Stimulated activated memory B cell treated with anti-CD40 and anti-IgM and Interleukin-4, amounts not matched to agents 10 μg/mL and 1 μg/mL and 100 μg/mL, for 72 hours (primary cell): ENCODE measurements at regions not wholly inside any gene's neighbourhood (a gene's known extent, or its start where the extent isn't known, plus 50 kb on each side); places are given as distances from the start of the nearest gene placed in this dataset.

Source experiments
- ATAC-seq: fragments of 150-1000 bp; cut with Tn5 transposase; 2 replicates; pipeline ENCODE4 v1.10.0; 2021
- H3K27ac Mint-ChIP-seq: one replicate; pipeline ENCODE4 v1.8.0; 2022; ENCODE audit warnings: mild to moderate bottlenecking, mixed read lengths
- H3K27me3 Mint-ChIP-seq: one replicate; pipeline ENCODE4 v1.8.0; 2022; ENCODE audit warnings: mixed read lengths
- H3K36me3 Mint-ChIP-seq: one replicate; pipeline ENCODE4 v1.8.0; 2022; ENCODE audit warnings: mixed read lengths
- H3K4me1 Mint-ChIP-seq: one replicate; pipeline ENCODE4 v1.8.0; 2022; ENCODE audit warnings: mixed read lengths
- H3K4me3 Mint-ChIP-seq: one replicate; pipeline ENCODE4 v1.8.0; 2022; ENCODE audit warnings: mild to moderate bottlenecking, moderate library complexity, mixed read lengths
- H3K9me3 Mint-ChIP-seq: one replicate; pipeline ENCODE4 v1.8.0; 2022; ENCODE audit warnings: mixed read lengths

DNA sequence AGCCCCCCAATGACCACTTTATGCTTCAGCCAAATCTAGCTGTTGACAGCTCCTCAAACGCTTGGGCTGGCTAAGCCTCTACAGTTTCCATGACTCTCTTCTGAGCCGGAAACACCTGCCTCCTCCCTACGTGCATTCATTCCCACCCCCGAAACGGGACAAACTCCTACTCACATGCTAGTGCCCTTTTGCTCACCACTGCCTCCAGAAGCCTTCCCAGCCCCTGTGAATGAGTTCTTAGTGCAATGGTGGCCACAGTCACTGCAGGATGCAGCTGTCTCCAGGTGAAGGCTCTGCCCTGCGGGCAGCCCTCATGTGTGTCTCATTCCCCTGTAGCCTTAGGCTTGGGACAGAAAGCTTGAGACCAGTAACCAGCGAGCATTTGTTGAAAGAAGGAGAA is 68.8 kb upstream of the DAB2IP start:
- peaks cover 67% of the 10 kb centered on the region for H3K27me3 Mint-ChIP-seq
- no peaks in the 10 kb centered on the region for H3K36me3 Mint-ChIP-seq
- no peak overlapping the region for H3K4me3 Mint-ChIP-seq
- H3K9me3 Mint-ChIP-seq: no peaks in the 10 kb centered on the region
- H3K4me1 Mint-ChIP-seq: no peaks in the 10 kb centered on the region
- ATAC-seq: no peak
- no peak overlapping the region for H3K27ac Mint-ChIP-seq

DNA sequence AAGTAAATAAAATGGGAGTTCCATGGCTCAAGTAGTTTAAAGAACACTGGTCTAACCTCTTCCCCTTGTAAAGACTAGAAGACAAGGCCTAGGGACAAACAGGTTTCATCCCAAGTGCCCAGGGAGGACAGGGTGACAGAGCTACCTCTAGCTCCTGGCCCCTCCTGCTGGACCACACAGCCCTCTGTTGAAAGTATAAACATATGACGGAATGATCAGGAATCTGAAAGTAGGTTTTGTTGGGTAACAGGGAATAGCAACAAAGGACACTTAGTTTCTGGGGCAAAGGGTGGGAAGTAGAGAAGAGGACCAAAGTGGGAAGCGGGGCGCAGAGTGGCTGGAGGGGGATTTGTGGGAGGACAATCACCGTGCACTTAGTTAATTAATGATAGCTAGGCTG is 67.0 kb upstream of the DAB2IP start:
- no peaks in the 10 kb centered on the region for H3K9me3 Mint-ChIP-seq
- H3K4me1 Mint-ChIP-seq: no peaks in the 10 kb centered on the region
- no peak overlapping the region for H3K4me3 Mint-ChIP-seq
- peaks cover 67% of the 10 kb centered on the region for H3K27me3 Mint-ChIP-seq
- H3K27ac Mint-ChIP-seq: no peak overlapping the region
- no peaks in the 10 kb centered on the region for H3K36me3 Mint-ChIP-seq
- ATAC-seq: no peak

DNA sequence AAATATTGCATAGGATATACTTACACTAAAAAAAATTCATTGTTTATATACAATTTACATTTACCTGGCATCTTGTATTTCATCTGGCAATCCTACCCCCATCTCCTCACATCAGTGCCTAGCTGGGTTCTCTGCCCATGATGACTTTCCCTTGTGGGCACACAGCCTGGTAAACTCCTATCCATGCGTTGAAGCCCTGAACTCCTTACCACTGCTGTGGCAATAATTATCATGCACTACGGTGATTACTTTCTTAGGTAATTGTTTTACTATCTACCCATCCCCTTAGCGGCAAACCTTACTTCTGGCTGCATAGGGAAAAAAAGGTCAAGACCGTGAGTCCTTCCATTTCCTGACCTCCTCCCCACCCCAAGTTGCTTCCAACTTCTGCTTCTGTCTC is 63.6 kb upstream of the DAB2IP start:
- H3K36me3 Mint-ChIP-seq: no peaks in the 10 kb centered on the region
- no peak for ATAC-seq
- peaks cover 58% of the 10 kb centered on the region for H3K27me3 Mint-ChIP-seq
- no peak overlapping the region for H3K27ac Mint-ChIP-seq
- no peaks in the 10 kb centered on the region for H3K9me3 Mint-ChIP-seq
- no peaks in the 10 kb centered on the region for H3K4me1 Mint-ChIP-seq
- H3K4me3 Mint-ChIP-seq: no peak overlapping the region

DNA sequence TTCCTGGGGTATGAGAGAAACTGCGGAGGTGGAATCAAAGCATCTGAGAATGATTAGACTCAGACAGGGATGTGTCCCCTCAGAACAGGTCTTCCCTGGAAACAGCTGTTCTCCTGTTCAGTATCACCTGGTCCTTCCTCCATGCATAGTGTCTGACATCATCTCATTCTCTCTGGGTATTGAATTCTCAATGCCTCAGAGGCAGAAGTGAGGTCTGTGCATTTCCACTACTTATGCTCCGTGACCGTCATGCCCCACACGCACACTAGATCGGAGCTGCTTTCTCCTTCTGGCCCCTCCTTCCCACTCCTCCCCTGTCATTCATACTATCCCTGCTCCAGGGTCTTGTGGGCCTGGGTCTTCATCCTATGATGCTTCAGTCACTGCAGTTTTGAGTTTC is 61.4 kb upstream of the DAB2IP start:
- Mint-ChIP-seq H3K4me3 (no peak overlapping the region), H3K36me3 (no peaks in the 10 kb centered on the region), H3K9me3 (no peaks in the 10 kb centered on the region), H3K27ac (no peak overlapping the region), H3K4me1 (no peaks in the 10 kb centered on the region), H3K27me3 (peaks cover 61% of the 10 kb centered on the region)
- ATAC-seq: no peak

DNA sequence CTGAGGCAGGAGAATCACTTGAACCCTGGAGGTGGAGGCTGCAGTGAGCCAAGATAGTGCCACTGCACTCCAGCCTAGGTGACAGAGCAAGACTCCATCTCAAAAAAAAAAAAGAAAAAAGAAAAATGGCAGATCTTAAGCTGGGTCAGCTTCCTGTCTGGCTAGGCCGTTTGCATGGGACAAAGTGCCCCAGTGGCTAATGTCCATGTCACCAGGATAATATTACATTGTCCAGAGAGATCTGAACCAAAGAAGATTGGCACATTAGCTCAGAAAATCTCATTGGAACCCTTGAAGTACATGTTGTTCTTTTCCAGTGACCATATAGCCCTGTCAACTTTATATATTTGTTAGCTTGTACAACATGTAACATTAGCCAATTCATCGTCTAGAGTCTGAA is 59.2 kb upstream of the DAB2IP start:
- H3K36me3 Mint-ChIP-seq: peaks cover 2% of the 10 kb centered on the region
- H3K27me3 Mint-ChIP-seq: peaks cover 63% of the 10 kb centered on the region
- peaks cover 3% of the 10 kb centered on the region for H3K9me3 Mint-ChIP-seq
- no peaks in the 10 kb centered on the region for H3K4me1 Mint-ChIP-seq
- no peak overlapping the region for H3K27ac Mint-ChIP-seq
- H3K4me3 Mint-ChIP-seq: no peak overlapping the region
- ATAC-seq: no peak

DNA sequence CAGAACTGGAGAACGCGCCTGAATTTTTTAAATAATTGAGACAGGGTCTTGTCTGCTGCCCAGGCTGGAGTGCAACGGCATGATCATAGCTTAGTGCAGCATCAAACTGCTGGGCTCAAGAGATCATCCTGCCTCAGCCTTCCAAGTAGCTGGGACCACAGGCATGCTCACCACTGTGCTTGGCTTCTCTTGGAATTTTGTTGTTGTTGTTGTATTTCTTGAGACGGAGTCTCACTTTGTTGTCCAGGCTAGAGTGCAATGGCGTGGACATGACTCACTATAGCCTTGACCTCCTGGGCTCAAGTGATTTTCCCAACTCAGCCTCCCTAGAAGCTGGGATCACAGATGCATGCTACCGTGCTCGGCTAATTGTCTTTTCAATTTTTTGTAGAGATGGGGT is 58.4 kb upstream of the DAB2IP start:
- Mint-ChIP-seq H3K9me3 (peaks cover 3% of the 10 kb centered on the region), H3K4me3 (no peak overlapping the region), H3K27ac (no peak overlapping the region), H3K4me1 (no peaks in the 10 kb centered on the region), H3K36me3 (peaks cover 5% of the 10 kb centered on the region), H3K27me3 (peaks cover 62% of the 10 kb centered on the region)
- ATAC-seq: no peak

DNA sequence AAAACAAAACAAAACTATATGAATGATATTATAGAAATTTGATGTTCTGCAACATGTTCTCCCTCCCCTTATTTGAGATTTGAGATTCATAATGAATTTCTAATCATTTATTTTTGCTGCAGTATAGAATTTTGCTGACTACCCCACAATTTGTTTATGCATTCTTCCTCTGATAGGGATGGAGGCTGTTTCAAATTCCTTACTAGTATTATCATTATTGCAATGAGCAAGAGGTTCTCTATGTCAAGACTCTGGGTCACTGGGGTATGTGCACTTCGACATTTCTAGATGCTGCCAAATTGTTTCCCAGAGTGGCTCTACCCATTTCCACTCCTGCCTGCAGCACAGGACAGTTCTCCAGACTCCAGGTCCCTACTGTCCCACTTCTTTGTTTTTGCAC is 54.9 kb upstream of the DAB2IP start:
- Mint-ChIP-seq H3K27me3 (peaks cover 53% of the 10 kb centered on the region), H3K9me3 (peaks cover 3% of the 10 kb centered on the region), H3K4me3 (no peak overlapping the region), H3K4me1 (peaks cover 4% of the 10 kb centered on the region), H3K27ac (no peak overlapping the region), H3K36me3 (peaks cover 5% of the 10 kb centered on the region)
- no peak for ATAC-seq

DNA sequence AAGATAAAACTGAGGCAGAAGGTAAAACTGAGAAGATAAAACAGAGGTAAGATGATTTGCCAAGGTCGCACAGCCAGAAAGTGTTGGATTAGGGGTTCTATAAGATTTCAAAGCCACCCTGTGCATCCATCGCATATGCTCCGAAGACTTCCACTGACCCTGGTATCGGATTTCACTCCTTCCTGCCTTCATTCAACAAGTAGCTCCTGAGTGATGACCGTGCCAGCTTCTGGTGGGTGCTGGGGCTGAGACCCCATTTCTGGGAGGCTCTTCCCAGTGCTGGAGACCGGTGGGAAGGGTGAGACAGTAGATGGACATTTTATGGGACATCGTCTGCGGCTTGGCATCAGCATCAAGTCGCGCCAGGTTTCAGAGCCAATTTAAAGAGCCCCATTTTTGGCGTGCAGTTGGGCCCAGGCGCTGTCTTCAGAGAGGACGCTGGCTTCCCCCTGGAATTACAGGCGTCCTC is 53.7 kb upstream of the DAB2IP start:
- no peak overlapping the region for H3K4me3 Mint-ChIP-seq
- H3K9me3 Mint-ChIP-seq: peaks cover 3% of the 10 kb centered on the region
- H3K27ac Mint-ChIP-seq: no peak overlapping the region
- H3K4me1 Mint-ChIP-seq: peaks cover 4% of the 10 kb centered on the region
- H3K27me3 Mint-ChIP-seq: peaks cover 60% of the 10 kb centered on the region
- ATAC-seq: no peak
- H3K36me3 Mint-ChIP-seq: peaks cover 5% of the 10 kb centered on the region

DNA sequence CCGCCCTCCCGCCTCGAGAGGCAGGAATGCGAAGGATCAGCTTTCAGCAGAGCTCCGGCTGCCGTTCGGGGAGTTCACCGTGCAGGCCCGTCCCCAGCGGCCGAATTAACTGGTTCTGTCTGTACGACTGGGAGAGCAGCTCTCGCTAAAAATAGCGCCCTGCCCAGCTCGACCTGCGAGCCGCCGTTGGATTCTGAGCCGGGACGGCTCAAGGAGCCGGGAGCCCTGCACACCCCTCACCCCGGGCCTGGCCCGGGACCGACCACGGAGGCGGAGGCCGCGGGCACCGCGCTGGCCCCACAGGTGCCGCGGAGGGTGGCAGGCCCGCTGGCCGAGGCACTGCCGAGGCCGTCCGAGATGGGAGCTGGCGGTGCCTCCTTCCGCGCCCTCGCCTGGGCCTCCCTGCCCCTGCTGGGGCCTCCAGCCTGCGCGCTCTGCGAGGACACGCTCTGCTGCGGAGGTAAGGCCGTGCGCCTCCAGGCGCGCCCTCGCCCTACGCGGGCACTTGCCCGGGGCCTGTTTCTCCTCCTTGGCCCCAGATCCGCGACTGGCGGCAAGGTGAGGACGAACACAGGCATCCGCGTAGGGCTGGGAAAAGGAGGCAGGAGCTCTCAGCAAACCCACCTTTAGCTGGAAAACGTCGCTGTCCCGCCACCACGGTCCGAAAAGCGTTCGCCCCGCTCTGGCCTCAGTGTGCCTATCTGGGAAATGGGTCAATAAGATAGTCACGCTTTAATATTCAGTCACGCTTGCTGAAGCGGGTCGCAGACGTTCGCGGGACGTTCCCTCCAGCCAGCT is 53.1 kb upstream of the DAB2IP start:
- Mint-ChIP-seq H3K4me3 (no peak overlapping the region), H3K9me3 (peaks cover 3% of the 10 kb centered on the region), H3K4me1 (peaks cover 4% of the 10 kb centered on the region), H3K27ac (no peak overlapping the region), H3K27me3 (peaks cover 67% of the 10 kb centered on the region), H3K36me3 (peaks cover 5% of the 10 kb centered on the region)
- no peak for ATAC-seq

DNA sequence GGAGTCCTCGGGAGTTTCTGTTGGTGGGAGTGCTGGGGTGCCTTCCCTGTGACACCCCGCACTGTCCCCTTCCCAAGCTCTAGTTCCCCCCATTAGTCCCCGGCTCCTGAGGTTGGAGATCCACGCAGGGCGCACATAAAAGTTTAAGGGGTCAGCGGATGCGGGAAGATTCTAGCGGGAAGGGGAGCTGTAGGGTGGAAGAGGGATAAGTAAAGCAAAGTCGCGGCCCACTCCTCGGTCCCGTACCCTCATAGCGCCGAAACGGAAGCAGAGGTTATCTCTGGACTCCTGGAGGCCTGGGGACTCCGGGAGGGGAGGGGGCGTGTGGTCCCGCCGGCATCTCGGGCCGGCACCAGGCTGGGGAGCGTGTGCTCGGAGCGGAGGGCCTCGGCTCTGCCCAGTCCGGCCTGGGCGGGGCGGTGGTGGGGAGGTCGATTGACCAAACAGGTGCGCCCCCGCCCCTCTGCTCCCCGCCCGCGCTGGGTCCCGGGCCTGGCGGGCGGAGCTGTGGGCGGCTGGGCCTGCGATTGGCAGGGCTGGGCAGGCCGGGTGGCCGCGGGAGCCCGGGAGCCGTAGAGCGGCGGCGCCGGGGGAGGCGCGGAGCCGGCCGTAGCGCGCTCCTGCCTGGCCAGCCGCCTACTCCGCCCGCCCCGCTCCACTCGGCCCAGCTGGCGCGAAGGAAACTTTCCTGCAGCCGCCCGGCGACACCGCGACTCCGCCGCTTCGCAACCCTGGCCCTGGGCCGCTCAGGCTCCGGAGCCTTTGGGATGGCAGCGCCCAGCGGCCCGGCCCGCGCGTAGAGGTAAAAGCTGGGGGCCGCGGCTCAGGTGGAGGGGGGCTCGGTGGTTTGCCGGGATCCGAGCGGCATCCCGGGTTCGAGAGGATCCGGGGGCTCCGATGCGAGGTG is 52.2 kb upstream of the DAB2IP start:
- H3K4me3 Mint-ChIP-seq: no peak overlapping the region
- H3K9me3 Mint-ChIP-seq: peaks cover 3% of the 10 kb centered on the region
- H3K36me3 Mint-ChIP-seq: peaks cover 5% of the 10 kb centered on the region
- H3K27ac Mint-ChIP-seq: no peak overlapping the region
- peaks cover 4% of the 10 kb centered on the region for H3K4me1 Mint-ChIP-seq
- H3K27me3 Mint-ChIP-seq: peaks cover 75% of the 10 kb centered on the region
- ATAC-seq: peak; percentile 37

DNA sequence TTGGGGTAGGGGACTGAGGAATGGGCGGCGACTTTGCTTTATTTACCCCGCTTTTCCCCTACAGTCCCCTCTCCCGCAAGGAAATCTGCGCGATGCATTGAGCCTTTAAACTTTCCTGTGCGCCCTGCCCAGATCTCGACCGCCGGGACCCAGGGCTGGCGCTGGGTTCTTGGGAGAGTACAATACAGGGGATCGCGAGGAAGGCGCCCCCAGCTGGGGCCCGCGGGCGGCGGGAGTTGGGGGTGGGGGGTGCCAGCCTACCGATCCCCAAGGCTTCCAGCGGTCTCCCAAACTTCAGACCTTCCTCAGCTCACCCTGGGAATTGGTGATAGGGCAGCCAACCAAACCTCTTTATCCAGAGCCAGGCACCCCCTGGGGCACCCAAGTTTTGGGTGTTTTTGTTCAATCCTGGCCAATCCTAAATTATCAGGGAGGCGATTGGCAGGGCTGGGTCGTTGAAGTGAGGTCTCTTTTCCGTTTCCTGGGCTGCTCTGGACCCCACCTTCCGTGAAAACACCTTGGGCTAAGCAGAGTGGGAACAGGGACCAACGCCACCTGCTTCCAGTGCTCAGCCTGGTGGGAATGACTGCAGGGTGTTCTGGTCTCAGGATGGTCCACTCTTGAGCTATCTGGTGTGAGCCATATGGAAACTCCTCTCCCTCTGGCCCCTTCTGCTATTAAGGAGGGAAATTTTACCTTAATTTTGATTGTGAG is 51.4 kb upstream of the DAB2IP start:
- Mint-ChIP-seq H3K9me3 (peaks cover 3% of the 10 kb centered on the region), H3K27me3 (peaks cover 76% of the 10 kb centered on the region), H3K27ac (no peak overlapping the region), H3K36me3 (peaks cover 5% of the 10 kb centered on the region), H3K4me1 (peaks cover 4% of the 10 kb centered on the region), H3K4me3 (no peak overlapping the region)
- ATAC-seq: no peak

DNA sequence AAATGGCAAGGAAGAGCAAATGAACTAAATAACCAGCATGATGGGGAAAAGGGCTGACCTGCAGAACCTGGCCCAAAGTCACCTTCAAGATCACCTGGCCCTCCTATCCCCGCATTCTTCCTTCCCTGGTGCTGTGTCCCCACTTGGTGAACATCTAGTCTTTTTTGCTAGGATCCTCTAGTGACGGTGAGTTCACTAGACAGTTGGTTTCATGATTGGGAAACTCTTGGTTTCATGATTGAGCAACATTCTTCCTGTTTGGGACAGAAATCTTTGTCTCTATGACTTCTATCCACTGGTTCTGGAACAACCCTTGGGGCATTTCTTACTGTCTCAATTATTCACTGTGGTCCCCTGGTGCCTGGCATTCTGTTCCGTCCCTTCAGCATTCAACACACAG is 50.2 kb upstream of the DAB2IP start:
- no peak overlapping the region for H3K4me3 Mint-ChIP-seq

More for the DNA sequence above, 50.2 kb upstream of the DAB2IP start:
- peaks cover 81% of the 10 kb centered on the region for H3K27me3 Mint-ChIP-seq
- no peak overlapping the region for H3K27ac Mint-ChIP-seq
- peaks cover 3% of the 10 kb centered on the region for H3K9me3 Mint-ChIP-seq
- peaks cover 5% of the 10 kb centered on the region for H3K36me3 Mint-ChIP-seq
- no peak for ATAC-seq
- peaks cover 4% of the 10 kb centered on the region for H3K4me1 Mint-ChIP-seq
